Central memory CD8-positive, alpha-beta T cell (primary cell): ENCODE measurements at regions not wholly inside any gene's neighbourhood (a gene's known extent, or its start where the extent isn't known, plus 50 kb on each side); places are given as distances from the start of the nearest gene placed in this dataset.

Experiments used
- ATAC-seq: fragments of 150-1000 bp; cut with Tn5 transposase; replicated peaks from 2 replicates; pipeline ENCODE4 v1.10.0; 2022; ENCODE audit warnings: mild to moderate bottlenecking, moderate FRiP score, moderate number of reproducible peaks; ENCODE audit not compliant: poor library complexity, severe bottlenecking; ENCODE audit errors: extremely low read depth
- DNase-seq, 2 donors: peaks; one replicate each; pipeline ENCODE4 v3.0.0; 2021; ENCODE audit warnings: low spot score in 2 of 2
- H3K27ac Mint-ChIP-seq: one replicate; pipeline ENCODE4 v1.8.0; 2022; ENCODE audit warnings: low read depth, mild to moderate bottlenecking, moderate library complexity, mixed read lengths
- H3K27me3 Mint-ChIP-seq: one replicate; pipeline ENCODE4 v1.8.0; 2022; ENCODE audit warnings: mixed read lengths
- H3K36me3 Mint-ChIP-seq: one replicate; pipeline ENCODE4 v1.8.0; 2022; ENCODE audit warnings: mild to moderate bottlenecking, moderate library complexity, mixed read lengths; ENCODE audit not compliant: insufficient read depth
- H3K4me1 Mint-ChIP-seq: one replicate; pipeline ENCODE4 v1.8.0; 2022; ENCODE audit warnings: mixed read lengths
- H3K4me3 Mint-ChIP-seq: one replicate; pipeline ENCODE4 v1.8.0; 2022; ENCODE audit warnings: mild to moderate bottlenecking, moderate library complexity, mixed read lengths
- H3K9me3 Mint-ChIP-seq: one replicate; pipeline ENCODE4 v1.8.0; 2022; ENCODE audit warnings: mixed read lengths

DNA sequence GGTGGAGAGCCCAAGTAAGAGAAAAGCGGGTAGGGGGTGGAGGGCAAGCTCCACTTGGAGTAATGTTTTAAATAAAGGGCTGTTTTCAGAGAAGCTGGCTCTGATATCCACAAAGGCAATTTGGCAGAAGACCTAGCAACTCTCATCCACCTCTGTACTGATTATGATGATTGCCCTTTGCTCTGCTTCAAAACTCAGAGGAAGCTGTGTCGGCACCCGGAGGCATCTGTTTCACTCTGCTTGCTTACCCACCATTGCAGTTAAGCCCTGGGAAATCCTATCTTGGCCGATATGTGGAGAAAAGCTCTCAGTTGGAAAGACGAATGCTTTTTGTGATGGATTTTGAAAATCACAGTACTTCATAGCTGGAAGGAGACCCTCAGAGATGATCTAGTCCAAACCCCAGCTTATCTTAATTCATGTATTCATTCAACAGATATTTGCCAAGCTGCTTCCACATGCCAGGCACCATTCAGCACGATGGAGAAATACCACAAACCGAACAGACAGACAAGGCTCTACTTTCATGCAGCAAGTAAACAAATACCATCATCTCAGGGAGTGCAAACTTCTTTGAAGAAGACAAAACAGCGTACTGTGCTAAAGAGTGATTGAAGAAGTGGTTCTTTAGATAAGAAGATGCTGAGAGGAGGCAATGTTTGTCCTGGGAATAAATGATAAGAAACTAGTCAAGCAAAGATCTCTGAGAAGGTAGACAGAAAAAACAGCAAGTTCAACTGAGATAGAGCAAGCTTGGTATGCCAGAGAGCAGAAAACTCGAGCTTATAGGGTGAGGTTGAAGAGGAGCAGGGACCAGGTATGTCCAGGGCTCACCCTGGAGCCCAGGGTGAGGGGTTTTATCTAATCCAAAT lies 140.4 kb upstream of the SPDL1 start:
- DNase-seq (no peak), ATAC-seq (no peak)
- Mint-ChIP-seq H3K9me3 (no peaks in the 10 kb centered on the region), H3K27me3 (peaks cover 49% of the 10 kb centered on the region), H3K27ac (no peak overlapping the region), H3K36me3 (no peaks in the 10 kb centered on the region), H3K4me3 (no peak overlapping the region), H3K4me1 (no peaks in the 10 kb centered on the region)

DNA sequence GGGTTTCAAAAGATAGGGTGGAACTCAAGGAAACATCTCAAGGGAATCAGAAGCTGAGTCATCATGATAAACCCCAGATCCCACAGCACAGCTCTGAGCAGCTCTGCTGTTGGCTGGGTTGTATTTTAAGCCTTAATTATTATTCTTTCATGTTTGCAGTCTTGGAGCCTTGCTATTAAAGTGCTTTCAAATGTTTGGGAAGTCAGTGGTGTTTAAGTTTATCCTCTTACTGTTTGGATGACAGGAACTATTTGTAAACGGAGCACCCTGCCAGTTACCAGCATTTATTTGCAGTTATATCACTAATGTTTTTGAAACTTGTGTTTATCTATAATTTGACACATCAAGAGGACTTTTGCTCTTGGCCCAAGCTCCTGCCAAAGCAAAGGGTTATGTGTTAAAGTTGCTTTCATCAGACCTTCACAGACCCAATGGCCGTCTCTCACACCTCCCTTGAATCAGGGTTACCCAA lies 141.1 kb upstream of the SPDL1 start:
- H3K4me3 Mint-ChIP-seq: no peak overlapping the region
- no peaks in the 10 kb centered on the region for H3K4me1 Mint-ChIP-seq
- no peak overlapping the region for H3K27ac Mint-ChIP-seq
- H3K9me3 Mint-ChIP-seq: no peaks in the 10 kb centered on the region
- H3K27me3 Mint-ChIP-seq: peaks cover 56% of the 10 kb centered on the region
- DNase-seq: no peak
- no peaks in the 10 kb centered on the region for H3K36me3 Mint-ChIP-seq
- no peak for ATAC-seq

DNA sequence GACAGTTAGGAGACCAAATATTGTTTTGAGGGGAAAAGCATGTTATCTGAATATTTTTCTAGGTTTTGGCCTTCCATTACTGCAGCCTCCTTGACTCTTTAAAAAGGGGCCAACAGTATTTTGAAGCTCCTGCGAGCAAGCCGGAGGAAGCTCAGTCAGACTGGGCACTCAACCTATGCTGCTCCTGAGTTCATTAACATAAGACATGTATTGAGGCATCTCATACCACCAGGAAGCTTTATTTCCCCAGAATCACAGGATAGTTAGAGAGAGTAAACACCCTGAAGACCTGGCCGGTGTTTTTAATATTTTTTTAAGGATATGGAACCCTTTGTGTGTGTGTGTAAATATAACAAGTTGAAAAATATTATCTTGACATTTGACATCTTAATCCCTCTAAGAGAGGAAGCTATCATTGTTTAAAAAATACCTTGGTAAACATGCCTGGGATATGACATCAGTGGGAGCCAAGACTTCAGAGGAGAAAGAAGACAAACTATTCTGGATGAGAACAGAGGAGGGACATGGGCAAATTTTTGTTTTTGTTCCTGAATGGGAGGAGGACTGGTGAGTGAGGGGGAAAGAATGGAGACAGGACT lies 139.3 kb upstream of the SLIT3 start:
- Mint-ChIP-seq H3K4me3 (no peak overlapping the region), H3K4me1 (no peaks in the 10 kb centered on the region), H3K27me3 (peaks cover 64% of the 10 kb centered on the region), H3K9me3 (no peaks in the 10 kb centered on the region), H3K36me3 (no peaks in the 10 kb centered on the region), H3K27ac (no peak overlapping the region)
- DNase-seq (no peak), ATAC-seq (no peak)

DNA sequence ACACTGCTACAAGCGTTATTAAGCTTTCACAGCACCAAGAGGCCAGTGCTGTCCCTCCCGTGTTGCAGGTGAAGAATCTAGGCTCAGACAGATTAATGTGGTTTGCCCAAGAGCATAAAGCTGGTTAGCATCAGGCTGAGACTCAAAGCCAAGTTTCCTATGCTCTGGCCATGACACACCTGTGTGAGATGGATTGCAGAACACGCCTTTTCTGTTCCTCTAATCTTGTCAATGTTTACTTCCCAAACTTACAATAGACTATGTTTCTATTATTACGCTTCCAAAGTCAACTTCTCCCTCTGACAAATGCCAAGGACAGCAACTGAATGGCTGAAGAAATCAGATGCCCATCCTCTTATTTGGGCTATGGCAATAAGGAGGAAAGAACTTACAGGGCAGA lies 138.4 kb upstream of the SLIT3 start:
- Mint-ChIP-seq H3K27ac (no peak overlapping the region), H3K4me3 (no peak overlapping the region), H3K36me3 (no peaks in the 10 kb centered on the region), H3K4me1 (no peaks in the 10 kb centered on the region), H3K27me3 (peaks cover 64% of the 10 kb centered on the region), H3K9me3 (no peaks in the 10 kb centered on the region)
- no peak for ATAC-seq
- no peak for DNase-seq

DNA sequence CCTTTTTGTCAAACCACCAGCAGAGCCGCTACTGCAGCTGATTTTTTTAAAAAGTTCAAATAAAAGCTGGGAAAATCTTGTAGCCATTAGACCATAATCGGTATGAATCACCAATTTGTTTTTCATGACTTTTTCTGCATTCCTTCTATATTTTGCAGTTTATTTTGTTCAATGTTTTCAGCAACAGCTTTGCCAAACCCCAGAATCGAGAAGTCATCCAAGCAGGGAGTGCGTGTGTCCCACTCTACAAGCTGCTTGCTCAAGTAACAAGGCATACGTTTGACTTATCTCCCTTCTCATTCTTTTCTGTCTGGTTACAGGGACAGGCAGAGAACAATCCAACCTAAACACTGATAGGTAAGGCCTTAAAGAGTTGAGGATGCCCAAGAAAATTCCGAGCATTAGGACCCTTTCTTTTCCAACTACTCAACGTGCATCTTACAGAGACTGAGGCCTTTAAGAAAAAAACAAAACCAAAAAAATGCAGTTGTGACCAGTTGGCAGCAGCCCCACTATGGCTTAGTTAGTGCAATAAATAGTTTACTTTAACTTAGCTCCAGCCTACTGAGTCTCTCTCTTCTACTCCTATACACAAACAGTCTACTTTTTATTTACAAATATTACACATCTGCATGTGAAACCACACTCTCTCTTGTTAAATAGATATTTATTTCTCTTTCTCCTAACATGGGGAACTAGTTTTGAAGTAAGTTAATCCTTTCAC lies 134.7 kb upstream of the SLIT3 start:
- Mint-ChIP-seq H3K4me1 (no peaks in the 10 kb centered on the region), H3K27ac (no peak overlapping the region), H3K36me3 (no peaks in the 10 kb centered on the region), H3K27me3 (peaks cover 51% of the 10 kb centered on the region), H3K4me3 (no peak overlapping the region), H3K9me3 (no peaks in the 10 kb centered on the region)
- DNase-seq: no peak
- ATAC-seq: no peak

DNA sequence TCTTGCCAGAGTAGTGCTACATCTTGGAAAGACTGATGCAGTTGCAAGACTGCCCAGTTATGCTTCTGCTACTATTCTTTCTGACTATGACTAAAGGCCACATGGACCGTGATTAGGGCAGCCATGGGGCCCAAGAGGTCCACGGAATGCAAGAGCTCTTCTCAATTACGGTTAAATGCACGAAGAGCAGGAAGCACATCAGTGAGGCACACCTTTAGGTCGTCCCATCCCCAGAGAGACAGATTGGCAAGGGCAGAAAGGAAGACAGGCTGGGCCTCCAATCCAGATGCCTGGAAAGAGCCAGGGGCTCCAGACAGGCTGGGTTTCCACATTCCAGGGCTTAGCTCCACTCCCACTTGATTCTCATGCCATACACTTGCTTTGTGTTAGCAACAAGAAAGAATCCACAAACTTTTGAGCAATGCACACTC lies 132.3 kb upstream of the SLIT3 start:
- no peak for DNase-seq
- H3K4me1 Mint-ChIP-seq: no peaks in the 10 kb centered on the region
- no peak for ATAC-seq
- H3K27ac Mint-ChIP-seq: no peak overlapping the region
- no peak overlapping the region for H3K4me3 Mint-ChIP-seq
- no peaks in the 10 kb centered on the region for H3K9me3 Mint-ChIP-seq
- H3K36me3 Mint-ChIP-seq: no peaks in the 10 kb centered on the region
- H3K27me3 Mint-ChIP-seq: peaks cover 29% of the 10 kb centered on the region

DNA sequence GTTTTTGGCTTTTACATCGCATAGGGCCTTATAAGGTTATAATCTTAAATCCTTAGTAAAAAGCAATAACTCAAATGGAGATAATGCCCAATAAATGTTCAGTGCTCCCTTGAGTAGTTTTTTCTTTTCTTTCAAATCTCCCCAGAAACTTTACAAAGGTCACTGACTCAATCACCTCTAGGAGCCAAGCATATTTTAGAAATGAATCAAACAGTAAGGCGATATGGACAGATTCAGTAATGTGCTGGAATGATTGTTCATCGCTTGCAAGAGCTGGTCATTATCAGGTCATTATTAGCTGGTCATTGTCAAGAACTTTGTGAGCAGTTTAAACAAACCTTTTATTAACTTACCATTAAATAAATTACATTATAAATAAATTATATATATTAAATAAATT lies 130.4 kb upstream of the SLIT3 start:
- no peaks in the 10 kb centered on the region for H3K4me1 Mint-ChIP-seq
- DNase-seq: no peak
- peaks cover 13% of the 10 kb centered on the region for H3K27me3 Mint-ChIP-seq
- H3K27ac Mint-ChIP-seq: no peak overlapping the region
- H3K36me3 Mint-ChIP-seq: no peaks in the 10 kb centered on the region
- no peaks in the 10 kb centered on the region for H3K9me3 Mint-ChIP-seq
- H3K4me3 Mint-ChIP-seq: no peak overlapping the region
- ATAC-seq: no peak

DNA sequence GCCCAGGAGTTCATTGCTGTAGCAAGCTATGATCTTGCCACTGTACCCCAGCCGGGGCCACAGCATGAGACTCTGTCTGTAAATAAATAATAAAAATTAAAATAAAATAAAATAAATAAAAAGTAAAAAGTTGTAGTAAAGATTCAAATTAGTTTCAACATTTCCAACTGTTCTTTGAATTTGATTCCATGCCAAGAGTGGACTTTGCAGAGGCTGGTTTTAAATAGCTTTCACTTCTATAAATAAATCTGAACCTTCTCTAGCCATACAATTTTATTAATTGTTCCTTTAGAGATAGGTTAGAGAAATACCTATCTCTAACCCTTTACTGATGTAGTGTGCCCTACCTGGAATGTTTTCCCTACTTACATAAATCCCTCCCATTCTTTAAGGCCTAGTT lies 129.7 kb upstream of the SLIT3 start:
- Mint-ChIP-seq H3K36me3 (no peaks in the 10 kb centered on the region), H3K9me3 (no peaks in the 10 kb centered on the region)

DNA sequence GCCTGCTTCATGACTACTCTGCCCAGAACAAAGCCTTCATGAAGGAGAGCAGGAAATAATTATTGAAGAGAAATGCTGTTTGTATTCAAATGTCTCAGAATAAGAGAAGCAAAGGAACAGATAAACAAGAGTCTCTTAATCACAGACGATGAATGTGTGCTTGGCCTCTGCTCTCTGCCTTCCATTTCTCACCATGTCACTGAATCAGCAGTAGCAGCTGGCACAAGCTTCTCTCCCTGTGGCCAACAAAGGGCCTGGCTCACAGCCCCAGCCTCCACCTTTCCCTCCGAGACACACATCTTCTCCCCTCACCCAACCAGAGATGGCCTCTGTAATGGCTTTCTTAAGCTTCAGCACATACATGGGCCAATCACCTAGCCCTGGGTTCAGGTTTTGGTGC lies 128.1 kb upstream of the SLIT3 start:
- no peak overlapping the region for H3K27ac Mint-ChIP-seq
- peaks cover 13% of the 10 kb centered on the region for H3K27me3 Mint-ChIP-seq
- no peak for DNase-seq
- no peaks in the 10 kb centered on the region for H3K9me3 Mint-ChIP-seq
- H3K4me3 Mint-ChIP-seq: no peak overlapping the region
- no peak for ATAC-seq
- no peaks in the 10 kb centered on the region for H3K4me1 Mint-ChIP-seq
- no peaks in the 10 kb centered on the region for H3K36me3 Mint-ChIP-seq

More for the DNA sequence above, 129.7 kb upstream of the SLIT3 start:
- Mint-ChIP-seq H3K27ac (no peak overlapping the region), H3K4me1 (no peaks in the 10 kb centered on the region), H3K4me3 (no peak overlapping the region), H3K27me3 (peaks cover 13% of the 10 kb centered on the region)
- DNase-seq (no peak), ATAC-seq (no peak)

DNA sequence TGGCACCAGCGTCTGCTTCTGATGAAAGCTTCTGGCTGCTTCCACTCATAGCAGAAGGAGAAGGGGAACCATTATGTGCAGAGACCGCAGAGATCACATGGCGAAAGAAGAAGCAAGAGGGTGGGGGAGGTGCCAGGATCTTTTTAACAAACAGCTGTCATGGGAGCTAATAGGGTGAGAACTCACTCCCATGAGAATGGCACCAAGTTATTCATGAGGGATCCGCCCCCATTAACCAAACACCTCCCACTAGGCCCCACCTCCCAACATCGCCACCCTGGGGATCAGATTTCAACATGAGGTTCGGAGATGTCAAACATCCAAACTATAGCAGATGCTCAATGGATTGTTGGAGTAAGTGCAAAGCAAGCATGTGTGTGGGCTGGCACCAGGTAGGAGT lies 125.8 kb upstream of the SLIT3 start:
- DNase-seq (no peak), ATAC-seq (no peak)
- no peak overlapping the region for H3K4me3 Mint-ChIP-seq
- no peak overlapping the region for H3K27ac Mint-ChIP-seq
- no peaks in the 10 kb centered on the region for H3K4me1 Mint-ChIP-seq
- H3K36me3 Mint-ChIP-seq: no peaks in the 10 kb centered on the region
- H3K9me3 Mint-ChIP-seq: no peaks in the 10 kb centered on the region
- H3K27me3 Mint-ChIP-seq: peaks cover 7% of the 10 kb centered on the region

DNA sequence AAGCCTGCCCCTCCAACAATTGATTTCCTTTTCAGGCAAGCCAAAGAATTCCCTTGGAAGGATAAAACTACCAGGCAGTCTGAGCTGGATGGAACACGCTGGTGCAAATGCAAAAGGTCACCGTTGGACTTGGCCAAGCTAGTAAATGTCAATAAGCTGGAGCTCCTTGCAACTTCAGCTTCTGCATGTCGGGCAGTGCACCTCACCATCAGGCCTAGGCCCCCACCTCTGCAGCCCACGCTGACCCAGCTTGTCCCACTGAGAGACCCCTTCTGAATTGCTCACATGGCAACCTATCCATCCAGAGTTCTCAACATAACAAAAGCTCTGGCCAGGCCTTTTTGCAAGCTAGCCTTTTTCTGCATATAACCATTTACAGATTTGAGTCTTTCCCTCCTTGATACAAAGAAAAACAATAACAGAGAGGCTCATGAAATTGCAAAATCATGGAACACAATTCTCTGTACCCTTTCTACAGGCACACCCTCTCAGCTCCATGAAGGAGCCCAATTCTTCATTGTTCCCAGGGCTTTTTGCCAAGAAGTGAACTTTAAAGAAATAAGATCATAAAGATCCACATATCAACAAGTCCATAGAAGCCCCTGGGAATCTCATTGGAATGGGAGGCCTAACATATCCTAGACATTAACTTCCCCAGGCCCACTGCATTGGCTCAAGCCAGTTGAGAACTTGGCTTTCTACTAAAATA lies 123.9 kb upstream of the SLIT3 start:
- Mint-ChIP-seq H3K27me3 (peaks cover 12% of the 10 kb centered on the region), H3K36me3 (no peaks in the 10 kb centered on the region), H3K27ac (no peak overlapping the region), H3K4me3 (no peak overlapping the region), H3K4me1 (no peaks in the 10 kb centered on the region), H3K9me3 (no peaks in the 10 kb centered on the region)
- ATAC-seq (no peak), DNase-seq (no peak)

DNA sequence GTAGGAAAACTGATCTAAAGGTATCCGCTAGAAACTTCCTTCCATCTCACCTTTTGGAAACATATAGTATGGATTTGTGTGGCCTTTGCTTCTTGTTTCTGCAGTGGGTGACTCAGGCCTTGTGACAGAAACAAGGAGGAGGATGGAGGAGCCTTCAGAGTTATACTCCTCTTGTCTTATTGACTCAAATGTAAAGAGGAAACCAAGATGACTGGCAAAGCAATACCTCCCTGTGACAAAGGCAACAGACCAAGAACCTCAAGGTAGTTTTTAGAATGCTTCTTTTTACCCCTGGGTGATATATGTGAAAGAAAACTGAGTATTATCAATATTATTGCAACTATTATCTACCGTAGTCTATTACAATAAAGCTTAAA lies 123.3 kb upstream of the SLIT3 start:
- no peaks in the 10 kb centered on the region for H3K36me3 Mint-ChIP-seq
- no peaks in the 10 kb centered on the region for H3K4me1 Mint-ChIP-seq
- no peak overlapping the region for H3K4me3 Mint-ChIP-seq
- H3K9me3 Mint-ChIP-seq: no peaks in the 10 kb centered on the region
- H3K27me3 Mint-ChIP-seq: peaks cover 17% of the 10 kb centered on the region
- ATAC-seq (no peak), DNase-seq (no peak)
- H3K27ac Mint-ChIP-seq: no peak overlapping the region
